Mucosa of descending colon (tissue), 3 donors: ENCODE measurements at regions not wholly inside any gene's neighbourhood (a gene's known extent, or its start where the extent isn't known, plus 50 kb on each side); places are given as distances from the start of the nearest gene placed in this dataset.

Experiments
- ATAC-seq: fragments of 200-7000 bp; cut with Tn5 transposase; one replicate; pipeline ENCODE4 v1.9.1; 2020; ENCODE audit warnings: mild to moderate bottlenecking, moderate library complexity
- DNase-seq, 3 donors: peaks; one replicate each; pipeline ENCODE4 v3.0.0-alpha.2; 2020
- H3K36me3 ChIP-seq: fragments of 200-600 bp; one replicate; pipeline ENCODE4 v1.8.0; 2021; ENCODE audit warnings: low read depth, mild to moderate bottlenecking
- H3K4me1 ChIP-seq: fragments of 200-600 bp; one replicate; pipeline ENCODE4 v1.8.0; 2021; ENCODE audit warnings: low read depth, mild to moderate bottlenecking
- H3K4me3 ChIP-seq: fragments of 200-600 bp; one replicate; pipeline ENCODE4 v1.8.0; 2021; ENCODE audit warnings: mild to moderate bottlenecking
- H3K9me3 ChIP-seq: fragments of 200-600 bp; one replicate; pipeline ENCODE4 v1.8.0; 2021; ENCODE audit warnings: mild to moderate bottlenecking
- CTCF ChIP-seq: fragments of 200-600 bp; IDR thresholded peaks from one replicate; pipeline ENCODE4 v1.8.0; 2022; ENCODE audit warnings: antibody characterized with exemption, mild to moderate bottlenecking
- intact Hi-C, 2 donors: fragments of 100-400 bp; cut with DNase I in 1 of 2; cut with micrococcal nuclease in 1 of 2; formaldehyde crosslinking; loops; one replicate each; pipeline versions ENCODE4 v1.11.0 to v1.11.1; 2022; cut with DNase I, micrococcal nuclease
- donor health status: DM: no; HTN: no; CAD: no; lungs with moderate emphysema.
- donor health status: DM: no; HTN: no; CAD: no.
- donor health status: DM: no; HTN: yes; CAD: no.

- Histone ChIP-seq H3K4me1 (peaks cover 7% of the 10 kb centered on the region), H3K4me3 (no peak overlapping the region), H3K9me3 (no peaks in the 10 kb centered on the region), H3K36me3 (no peaks in the 10 kb centered on the region)
- no peak for TF ChIP-seq CTCF
- DNase-seq = no peak
- ATAC-seq = no peak
- intact Hi-C loops = no loop called here
These were observed 167.1 kb downstream of the ACTL7B start for GRCh38 chr9:108688676-108689075.

- intact Hi-C loops = no loop called here
- no peaks in the 10 kb centered on the region for H3K9me3 ChIP-seq
- H3K4me1 ChIP-seq = peaks cover 7% of the 10 kb centered on the region
- no peak overlapping the region for H3K4me3 ChIP-seq
- no peak for TF ChIP-seq CTCF
- ATAC-seq (no peak), DNase-seq (no peak)
- no peaks in the 10 kb centered on the region for H3K36me3 ChIP-seq
These were observed 167.7 kb downstream of the ACTL7B start for GRCh38 chr9:108688051-108688450.

GRCh38 chr9:108687006-108687987 lies 168.5 kb downstream of the ACTL7B start:
- intact Hi-C loops = no loop called here
- H3K36me3 ChIP-seq = no peaks in the 10 kb centered on the region
- H3K4me3 ChIP-seq = no peak overlapping the region
- no peak for ATAC-seq
- TF ChIP-seq CTCF = no peak
- peaks cover 7% of the 10 kb centered on the region for H3K4me1 ChIP-seq
- no peaks in the 10 kb centered on the region for H3K9me3 ChIP-seq
- DNase-seq = no peak

GRCh38 chr9:108684288-108685025 lies 171.3 kb downstream of the ACTL7B start:
- ATAC-seq = no peak
- TF ChIP-seq CTCF = no peak
- DNase-seq = no peak
- Histone ChIP-seq H3K4me3 (no peak overlapping the region), H3K9me3 (no peaks in the 10 kb centered on the region), H3K36me3 (no peaks in the 10 kb centered on the region), H3K4me1 (no peaks in the 10 kb centered on the region)
- intact Hi-C loops = no loop called here

GRCh38 chr9:108683245-108683644 lies 172.5 kb downstream of the ACTL7B start:
- Histone ChIP-seq H3K4me3 (no peak overlapping the region), H3K9me3 (no peaks in the 10 kb centered on the region), H3K4me1 (no peaks in the 10 kb centered on the region), H3K36me3 (no peaks in the 10 kb centered on the region)
- intact Hi-C loops = no loop called here
- DNase-seq (no peak), ATAC-seq (no peak)
- no peak for TF ChIP-seq CTCF
